ENCODE measurements at regions not wholly inside any gene's neighbourhood (a gene's known extent, or its start where the extent isn't known, plus 50 kb on each side); places are given as distances from the start of the nearest gene placed in this dataset.
"Not testable (repeated sequence)": the region's sequence is repeated elsewhere in the genome, so short reads cannot be mapped to it uniquely, and the experiment has no call there.

DNA sequence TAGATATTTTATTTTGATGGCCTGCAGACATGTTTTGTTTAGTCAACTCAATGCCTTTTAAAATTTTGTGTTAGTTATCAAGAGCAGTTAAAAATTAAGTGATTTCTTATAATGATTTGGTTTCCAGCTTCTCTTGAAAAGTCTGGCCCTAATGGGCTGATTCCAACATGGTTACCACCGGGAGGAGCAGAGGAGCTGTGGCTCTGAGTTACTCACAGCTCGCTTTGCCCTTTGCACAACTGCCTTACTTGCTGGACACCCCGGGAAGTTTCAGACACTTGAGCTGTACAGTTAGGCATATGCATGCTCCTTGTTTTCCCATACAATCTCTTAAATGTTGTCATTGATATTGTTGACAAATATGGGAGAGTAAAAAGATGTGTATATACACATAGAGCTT lies 173.1 kb upstream of the MMS22L start:
- no peak for DNase-seq

DNA sequence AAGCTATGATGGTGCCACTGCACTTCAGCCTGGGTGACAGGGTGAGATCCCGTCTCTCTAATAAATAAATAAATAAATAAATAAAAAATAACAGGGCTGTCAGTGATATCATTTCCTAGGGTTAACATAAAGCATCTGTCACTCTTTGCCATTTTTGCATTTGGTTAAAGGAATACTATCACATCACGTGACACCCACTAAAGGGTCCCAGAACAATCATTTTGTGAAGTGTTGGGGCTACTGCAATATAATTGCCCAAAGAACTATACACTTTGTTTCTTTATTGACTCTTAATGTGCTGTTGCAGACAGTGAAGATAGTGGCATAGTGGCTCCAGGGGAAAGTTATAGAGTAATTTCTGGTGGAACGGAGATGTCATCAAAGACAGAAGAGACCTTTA lies 176.5 kb upstream of the MMS22L start:
- DNase-seq = no peak

DNA sequence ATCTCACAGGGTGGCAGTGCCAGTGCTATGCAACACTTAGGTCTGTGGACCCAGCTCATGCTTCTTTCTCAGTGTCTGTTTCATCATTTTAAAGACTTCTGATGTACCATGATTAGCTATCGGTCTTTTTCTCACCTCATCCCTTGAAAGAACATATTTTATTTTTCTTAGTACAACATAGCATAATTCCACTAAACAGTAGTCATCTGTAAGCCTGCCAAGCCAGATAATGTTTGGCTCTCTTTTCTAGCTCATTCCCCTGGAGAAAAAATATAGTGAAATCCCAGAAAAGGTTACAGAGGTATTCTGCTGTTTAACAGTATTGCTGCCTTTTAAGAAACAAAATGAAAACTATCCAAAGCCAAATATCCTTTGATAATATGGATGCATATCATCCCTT lies 177.0 kb upstream of the MMS22L start:
- no peak for DNase-seq

DNA sequence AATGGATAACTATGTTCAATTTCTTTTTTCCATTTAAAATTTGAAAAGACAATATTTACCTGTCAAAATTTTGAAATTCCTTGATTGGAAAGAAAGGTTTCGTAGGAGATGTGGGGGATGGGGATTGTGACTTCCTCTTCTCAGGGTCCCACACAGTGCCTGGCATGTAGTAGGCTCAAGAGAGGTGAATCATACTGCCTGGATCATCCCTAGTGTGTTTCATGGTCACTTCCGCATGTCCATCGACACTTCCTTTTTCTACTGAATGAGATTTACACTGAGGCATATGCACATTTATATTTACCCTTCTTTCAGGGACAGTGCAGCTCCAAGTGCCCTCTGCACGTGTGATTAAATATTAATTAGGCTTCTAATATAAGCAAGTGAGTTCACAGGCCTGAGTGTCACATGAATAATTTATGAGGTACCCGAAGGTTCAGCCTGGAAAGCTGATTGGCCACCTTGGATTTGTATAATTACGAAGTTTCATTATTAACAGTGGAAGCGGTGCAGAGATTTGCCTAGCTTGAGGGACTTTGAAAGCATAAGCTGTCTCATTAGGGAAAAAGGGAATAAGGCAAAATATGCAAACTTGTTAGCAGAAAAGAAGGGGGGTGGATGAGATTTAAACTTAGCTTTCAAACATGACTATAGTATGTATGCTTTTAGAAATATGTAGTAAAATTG lies 177.5 kb upstream of the MMS22L start:
- no peak for DNase-seq

GRCh38 chr6:97461218-97461617 lies 178.2 kb upstream of the MMS22L start:
- no peak for DNase-seq

GRCh38 chr6:97462031-97462430 lies 179.0 kb upstream of the MMS22L start:
- no peak for DNase-seq

DNA sequence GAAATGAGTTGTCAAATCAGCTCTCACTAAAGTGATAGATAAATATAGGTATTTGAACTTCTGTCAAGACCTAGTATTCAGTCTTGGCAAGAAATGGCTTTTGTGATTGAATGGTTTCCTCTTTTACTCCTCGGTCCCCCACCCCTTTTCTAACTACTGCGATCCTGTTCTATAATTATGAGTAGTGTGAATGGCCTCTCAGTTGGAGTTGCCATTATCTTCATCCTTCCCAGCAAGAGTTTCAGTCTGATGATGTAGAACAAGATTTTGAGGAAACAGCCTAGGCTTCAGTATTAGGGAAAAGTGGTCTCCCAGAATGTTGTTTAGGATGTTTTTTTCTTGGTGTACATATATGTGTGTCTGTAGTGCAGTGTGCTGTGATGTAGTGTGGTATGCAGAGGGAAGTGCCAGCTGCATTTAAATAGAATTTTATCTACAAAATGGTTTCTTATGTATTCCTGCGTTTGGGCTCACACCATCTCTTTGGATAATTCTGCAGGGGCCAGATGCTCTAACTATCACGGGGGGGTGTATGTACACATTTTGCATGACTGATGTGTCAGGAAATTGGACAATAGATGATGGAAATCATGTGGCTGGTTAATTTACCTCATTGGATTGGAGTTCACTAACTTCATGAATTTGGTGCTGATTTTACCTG lies 180.1 kb upstream of the MMS22L start:
- no peak for DNase-seq

- DNase-seq = no peak
Measured at GRCh38 chr6:97465877-97466561, 183.0 kb upstream of the MMS22L start.

DNA sequence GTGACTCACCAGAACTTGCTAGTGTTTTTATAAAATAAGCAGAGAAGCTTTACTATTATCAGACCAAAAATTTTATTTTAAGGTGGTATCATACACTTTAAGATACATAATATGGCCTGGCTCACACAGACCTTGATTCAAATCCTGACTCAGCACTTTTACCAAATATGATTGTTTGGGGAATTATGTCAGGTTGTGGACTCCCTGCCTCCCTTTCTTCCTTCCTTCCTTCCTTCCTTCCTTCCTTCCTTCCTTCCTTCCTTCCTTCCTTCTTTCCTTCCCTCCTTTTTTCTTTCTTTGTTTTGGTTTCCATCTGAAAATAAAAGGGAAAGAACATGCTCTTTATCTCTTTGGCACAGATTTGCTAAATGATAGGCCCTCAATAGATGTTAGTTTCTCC lies 186.0 kb upstream of the MMS22L start:
- no peak for DNase-seq

- DNase-seq = no peak
Measured at GRCh38 chr6:97469451-97469850, 186.4 kb upstream of the MMS22L start.

- no peak for DNase-seq
Measured at GRCh38 chr6:97470322-97470721, 187.3 kb upstream of the MMS22L start.

- DNase-seq = no peak
Measured at GRCh38 chr6:97473979-97474378, 191.0 kb upstream of the MMS22L start.

DNA sequence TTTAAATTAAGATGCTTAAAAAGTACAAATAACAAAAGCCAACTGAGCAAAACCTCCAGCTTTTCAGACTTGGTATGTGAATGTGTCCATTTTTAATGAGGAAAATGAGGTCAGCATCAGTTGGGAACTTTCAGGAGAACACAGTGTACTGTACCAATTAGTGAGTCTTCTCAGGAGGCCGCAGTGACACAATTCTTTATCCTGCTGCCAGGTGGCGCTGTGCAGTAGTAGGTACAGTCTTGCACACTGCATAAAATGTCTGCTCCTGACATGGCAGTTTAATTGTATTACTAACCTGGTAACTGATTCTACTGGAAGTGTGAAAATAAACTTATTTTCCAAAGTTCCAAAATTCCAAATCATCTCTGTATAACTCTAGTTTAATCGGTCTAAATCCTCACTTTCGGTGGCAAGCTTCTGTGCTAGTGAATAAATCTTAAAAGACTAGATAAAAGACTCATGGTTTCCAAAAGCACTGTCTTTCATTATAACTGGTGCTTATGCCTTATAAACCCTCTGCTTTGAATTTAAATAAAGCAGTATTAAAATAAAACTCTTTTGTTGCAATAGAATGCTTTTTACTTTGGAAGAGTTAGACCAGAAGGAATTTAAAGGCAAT lies 214.8 kb upstream of the MMS22L start:
- DNase-seq = peak; percentile 52

DNA sequence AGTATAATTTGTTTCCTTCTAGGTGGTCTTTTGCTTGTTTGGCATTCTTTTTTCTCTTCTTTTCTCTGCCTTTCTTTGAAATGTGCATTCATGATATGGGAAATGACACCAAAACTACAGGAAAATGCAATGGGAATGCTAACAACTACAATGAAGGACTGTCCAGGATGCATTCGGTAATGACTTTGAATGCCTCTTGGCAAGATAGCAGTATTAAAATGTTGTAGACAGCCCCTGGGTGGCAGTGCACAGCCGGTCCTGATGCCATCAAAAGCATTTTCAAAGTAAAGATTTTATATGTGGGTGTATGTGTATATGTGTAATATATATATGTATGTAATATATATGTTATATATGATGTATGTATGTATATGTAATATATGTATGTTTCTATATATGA lies 218.8 kb upstream of the MMS22L start:
- DNase-seq = no peak

GRCh38 chr6:97508646-97509045 lies 225.6 kb upstream of the MMS22L start:
- no peak for DNase-seq

- DNase-seq = not testable (repeated sequence)
Measured at GRCh38 chr6:97513260-97513659, 230.2 kb upstream of the MMS22L start.

- DNase-seq = no peak
Measured at GRCh38 chr6:97524811-97525210, 241.8 kb upstream of the MMS22L start.

DNA sequence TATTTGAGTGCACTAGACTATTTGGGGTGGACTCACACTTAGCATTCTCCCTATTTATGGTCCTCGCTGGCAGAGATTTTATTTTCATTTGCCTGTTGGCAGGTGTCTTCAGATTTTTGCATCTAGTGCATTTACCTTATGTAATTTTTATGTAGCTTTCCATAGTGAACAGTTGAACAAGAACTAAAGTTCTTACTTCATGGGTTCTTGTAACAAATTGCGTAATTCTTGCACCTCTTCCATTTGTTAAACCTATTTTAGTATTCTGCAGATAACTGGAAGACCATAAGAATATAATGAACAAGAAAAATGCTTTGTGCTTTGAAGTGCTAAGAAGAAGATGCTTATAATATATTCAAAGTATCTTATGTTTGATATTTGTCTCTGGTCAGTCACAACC lies 252.8 kb upstream of the MMS22L start:
- DNase-seq = no peak

- DNase-seq = no peak
Measured at GRCh38 chr6:97548354-97548753, 265.3 kb upstream of the MMS22L start.

DNA sequence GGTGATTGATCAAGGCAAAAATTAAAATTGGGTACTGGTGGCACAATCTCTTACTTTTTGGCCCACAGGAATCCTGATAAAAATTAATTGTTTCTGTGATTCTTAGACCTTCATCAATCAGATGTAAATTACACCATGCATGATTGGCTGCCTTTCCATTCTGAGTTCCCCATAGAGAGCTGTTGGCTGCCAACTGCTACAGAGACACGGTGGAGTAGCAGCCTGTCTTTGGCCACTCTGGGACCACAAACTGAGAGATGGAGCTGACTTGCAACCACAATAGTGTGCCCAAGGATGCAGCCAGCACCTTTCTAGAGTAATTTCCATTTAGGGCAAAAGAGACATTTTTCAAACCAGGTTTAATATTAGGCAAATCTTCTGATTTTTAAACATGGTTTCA lies 274.3 kb upstream of the MMS22L start:
- DNase-seq = no peak

- no peak for DNase-seq
Measured at GRCh38 chr6:97563529-97563928, 280.5 kb upstream of the MMS22L start.

- no peak for DNase-seq
Measured at GRCh38 chr6:97572943-97573342, 289.9 kb upstream of the MMS22L start.

- DNase-seq = no peak
Measured at GRCh38 chr6:97586344-97586743, 303.3 kb upstream of the MMS22L start.

- no peak for DNase-seq
Measured at GRCh38 chr6:97591955-97592354, 308.9 kb upstream of the MMS22L start.

Measured in right forelimb (tissue), 1 donor.